SW 1271 (cell line): ENCODE measurements at regions not wholly inside any gene's neighbourhood (a gene's known extent, or its start where the extent isn't known, plus 50 kb on each side); places are given as distances from the start of the nearest gene placed in this dataset.
"Not testable (repeated sequence)": the region's sequence is repeated elsewhere in the genome, so short reads cannot be mapped to it uniquely, and the experiment has no call there.

Experiments
- DNase-seq, 2 experiments: peaks; one replicate each; lab custom pipeline; 2025; lab: John Stamatoyannopoulos, UW

- not testable (repeated sequence) for DNase-seq
Measured at GRCh38 chr1:120941066-120941465, 51.5 kb downstream of the PPIAL4A start.

DNA sequence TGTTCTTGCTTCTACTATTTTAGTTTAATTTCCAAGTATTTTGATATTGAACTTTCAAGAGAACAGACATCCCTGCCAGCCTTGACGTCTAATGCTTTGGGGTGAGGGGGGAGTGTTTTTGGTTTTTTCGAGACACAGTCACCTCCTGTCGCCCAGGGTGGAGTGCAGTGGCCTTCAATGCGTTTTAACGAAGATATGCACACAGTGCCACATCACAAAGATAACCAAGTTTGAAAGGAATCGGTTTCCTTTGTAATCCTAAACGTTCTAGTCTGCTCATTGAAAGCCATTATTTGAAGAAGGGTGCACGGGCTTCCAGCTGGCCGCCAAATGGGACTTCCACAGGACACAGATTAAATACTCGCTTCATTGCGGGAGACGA lies 52.3 kb downstream of the PPIAL4A start:
- DNase-seq: not testable (repeated sequence)

DNA sequence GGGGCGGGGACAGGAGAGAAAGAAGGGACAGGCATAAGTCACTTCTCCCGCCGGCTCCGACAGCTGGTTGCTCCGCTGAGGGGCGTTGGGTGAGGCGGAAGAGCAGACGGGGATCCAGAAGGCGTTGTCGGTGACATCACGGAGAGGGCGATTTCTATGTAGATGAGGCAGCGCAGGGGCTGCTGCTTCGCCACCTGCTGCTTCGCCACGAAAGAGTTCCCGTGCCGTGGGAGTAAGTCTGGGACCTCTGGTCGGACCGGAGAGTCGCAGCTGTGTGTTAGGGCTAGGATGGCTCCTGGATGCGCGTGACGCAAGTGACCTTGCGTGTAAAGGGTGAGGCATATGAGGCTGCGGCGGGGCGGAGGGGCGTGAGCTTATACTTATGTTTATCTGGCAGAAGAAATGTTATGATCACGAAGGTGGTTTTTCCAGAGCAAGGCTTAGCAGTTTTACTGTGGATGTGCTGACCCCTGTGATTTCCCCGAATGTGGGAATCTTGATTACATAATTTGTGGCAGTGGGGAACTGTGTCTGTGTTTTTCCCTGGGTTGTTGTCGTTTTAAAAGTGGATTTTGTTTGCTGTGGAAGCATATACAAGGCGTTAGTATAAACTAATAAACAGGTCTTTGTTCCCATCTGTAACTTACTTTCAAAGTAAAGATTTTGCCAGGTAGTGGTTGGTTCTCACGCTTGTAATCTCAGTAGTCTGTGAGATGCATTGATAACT lies 52.8 kb downstream of the PPIAL4A start:
- DNase-seq: not testable (repeated sequence)

- DNase-seq: not testable (repeated sequence)
Measured at GRCh38 chr1:120942945-120943319, 53.4 kb downstream of the PPIAL4A start.

DNA sequence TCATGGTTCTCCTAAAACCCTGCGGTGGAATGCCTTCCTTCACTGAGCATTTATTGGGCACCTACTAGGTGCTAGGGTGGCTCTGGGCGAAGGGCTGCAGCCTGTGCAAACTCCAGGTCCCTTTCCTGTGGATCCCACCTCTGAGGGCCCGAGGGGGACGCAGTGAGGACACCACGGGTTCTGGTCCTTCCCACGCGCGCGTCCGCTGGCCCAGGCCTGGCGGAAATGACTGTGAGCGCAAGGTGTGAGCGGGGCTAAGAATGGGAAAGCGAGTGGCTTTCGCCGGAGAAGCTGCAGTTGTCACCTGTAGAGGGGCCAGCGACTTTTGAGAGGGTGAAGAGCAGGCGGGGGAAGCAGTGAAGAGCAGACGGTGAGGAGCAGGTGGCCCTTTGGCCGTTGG lies 55.1 kb downstream of the PPIAL4A start:
- DNase-seq: not testable (repeated sequence)

GRCh38 chr1:120945122-120945521 lies 55.6 kb downstream of the PPIAL4A start:
- DNase-seq: not testable (repeated sequence)

DNA sequence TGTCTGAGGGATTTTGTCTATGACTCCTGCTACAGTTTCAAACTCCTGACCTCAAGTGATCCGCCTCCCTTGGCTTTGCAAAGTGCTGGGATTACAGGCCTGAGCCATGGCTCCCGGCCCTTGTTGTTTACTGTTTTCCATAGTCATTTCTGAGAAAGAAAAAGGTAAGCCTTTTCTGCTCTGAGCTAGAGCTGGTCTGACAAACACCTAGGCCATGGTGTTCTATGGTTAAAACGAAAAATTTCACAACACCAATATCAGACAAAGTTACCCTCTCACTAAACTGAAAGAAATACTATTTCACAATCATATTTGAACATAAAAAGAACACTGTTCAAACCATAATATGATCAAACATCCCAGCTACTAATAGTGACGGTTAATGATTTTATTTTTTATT lies 57.5 kb downstream of the PPIAL4A start:
- DNase-seq: not testable (repeated sequence)

- DNase-seq: not testable (repeated sequence)
Measured at GRCh38 chr1:120949724-120950123, 60.2 kb downstream of the PPIAL4A start.

GRCh38 chr1:120950633-120951032 lies 61.1 kb downstream of the PPIAL4A start:
- DNase-seq: not testable (repeated sequence)

- not testable (repeated sequence) for DNase-seq
Measured at GRCh38 chr1:120951100-120951499, 61.5 kb downstream of the PPIAL4A start.

DNA sequence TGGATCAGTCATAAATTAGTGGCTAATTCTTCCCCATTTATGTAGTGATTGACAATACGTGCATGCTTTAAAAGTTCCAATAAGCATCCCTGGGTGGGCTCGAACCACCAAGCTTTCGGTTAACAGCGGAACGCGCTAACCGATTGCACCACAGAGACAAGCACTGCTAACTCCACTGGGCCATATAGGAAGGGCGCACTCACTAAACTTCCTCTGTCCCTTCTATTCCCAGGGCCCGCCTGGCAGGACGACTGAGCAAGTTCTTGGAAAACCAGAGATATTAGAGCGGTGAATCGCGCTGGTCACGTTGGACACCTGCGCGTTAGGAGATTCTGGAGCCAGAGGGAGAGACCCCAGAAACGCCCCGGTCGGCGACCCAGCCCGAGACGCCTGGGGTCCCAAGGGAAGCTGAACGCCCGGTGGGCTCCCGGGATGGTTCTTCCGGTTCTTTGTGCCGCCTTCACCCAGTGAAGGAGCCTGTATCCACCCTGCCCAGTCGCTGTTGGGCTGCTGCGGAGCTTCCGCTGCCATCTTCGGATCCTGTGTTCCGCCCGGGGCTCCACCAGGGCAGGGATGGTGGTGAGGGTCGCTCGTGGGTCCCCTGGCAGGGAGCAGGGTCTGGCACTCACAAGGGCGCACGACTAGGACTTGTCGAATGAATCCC lies 62.8 kb downstream of the PPIAL4A start:
- not testable (repeated sequence) for DNase-seq

DNA sequence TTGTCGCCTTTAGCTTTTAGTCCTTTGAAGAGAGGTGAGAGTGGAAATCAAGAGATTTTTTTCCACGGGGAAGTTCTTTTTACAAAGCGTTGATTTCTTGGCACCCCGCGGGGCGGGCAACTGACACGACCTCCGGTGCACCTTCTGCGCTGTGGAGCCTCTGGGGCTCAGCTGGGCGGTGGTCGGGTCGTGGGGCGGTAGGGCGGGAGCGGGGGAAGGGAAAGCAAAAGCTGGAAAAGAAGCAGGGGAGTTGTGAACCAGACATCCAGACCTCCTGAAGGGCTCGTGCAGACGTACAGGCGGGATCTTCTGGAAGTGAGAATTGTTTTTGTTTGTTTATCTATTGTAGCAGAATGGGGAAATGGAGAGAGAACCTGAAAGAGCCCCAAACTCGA lies 63.3 kb downstream of the PPIAL4A start:
- DNase-seq: not testable (repeated sequence)

- no peak for DNase-seq
Measured at GRCh38 chr1:120954736-120955135, 65.2 kb downstream of the PPIAL4A start.

- not testable (repeated sequence) for DNase-seq
Measured at GRCh38 chr1:120955961-120956360, 66.4 kb downstream of the PPIAL4A start.

- not testable (repeated sequence) for DNase-seq
Measured at GRCh38 chr1:120966018-120966417, 76.4 kb downstream of the PPIAL4A start.

DNA sequence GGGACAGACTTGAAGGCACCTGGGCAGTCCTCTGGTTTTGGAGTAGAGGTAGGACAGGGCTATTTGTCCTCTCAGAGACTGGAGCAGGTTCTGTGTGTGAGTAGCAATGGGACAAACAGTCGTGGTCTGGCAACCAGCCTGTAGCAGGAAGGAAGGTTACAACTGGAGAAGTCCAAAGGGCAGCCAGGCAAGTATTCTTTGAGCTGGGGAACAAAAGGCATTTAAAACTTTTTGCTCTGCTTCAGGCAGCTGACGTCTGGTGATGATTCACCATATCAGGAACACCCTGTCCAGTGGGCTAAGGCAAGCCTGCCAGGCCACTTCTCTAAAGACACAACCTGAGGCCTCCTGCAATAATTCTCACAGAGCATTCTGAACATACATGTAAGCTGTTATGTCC lies 83.3 kb downstream of the PPIAL4A start:
- DNase-seq: not testable (repeated sequence)

DNA sequence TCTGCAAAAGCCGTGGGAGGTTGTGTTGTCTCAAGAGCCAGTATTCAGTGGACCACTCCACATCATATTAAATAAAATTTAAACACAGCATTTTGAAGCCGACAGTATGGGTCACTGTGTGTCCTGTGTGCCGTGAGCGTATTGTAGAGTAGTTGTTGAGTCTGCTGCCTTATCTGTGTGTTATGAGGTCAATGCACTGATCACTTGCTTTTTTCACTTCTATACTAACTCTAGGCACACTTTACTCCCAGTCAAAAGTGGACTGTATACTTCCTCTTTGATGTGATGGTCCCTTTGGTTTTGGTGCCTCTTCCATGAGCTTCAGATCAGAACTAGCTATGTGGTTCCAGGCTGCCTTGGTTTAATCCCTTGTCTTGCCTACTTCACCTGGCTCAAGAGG lies 84.3 kb downstream of the PPIAL4A start:
- not testable (repeated sequence) for DNase-seq

- DNase-seq: not testable (repeated sequence)
Measured at GRCh38 chr1:120977279-120977678, 87.7 kb downstream of the PPIAL4A start.

- DNase-seq: not testable (repeated sequence)
Measured at GRCh38 chr1:120981489-120982094, 92.0 kb downstream of the PPIAL4A start.

GRCh38 chr1:120994614-120995013 lies 105.0 kb downstream of the PPIAL4A start:
- DNase-seq: not testable (repeated sequence)

GRCh38 chr1:120995025-120995424 lies 105.5 kb downstream of the PPIAL4A start:
- not testable (repeated sequence) for DNase-seq

- DNase-seq: not testable (repeated sequence)
Measured at GRCh38 chr1:121001090-121001726, 111.6 kb downstream of the PPIAL4A start.
